Dedifferentiated amniotic fluid mesenchymal stem cell (primary cell): ENCODE measurements at regions not wholly inside any gene's neighbourhood (a gene's known extent, or its start where the extent isn't known, plus 50 kb on each side); places are given as distances from the start of the nearest gene placed in this dataset.

Source experiments
- DNase-seq: peaks from one replicate; pipeline ENCODE4 v3.0.0-alpha.2; 2016; ENCODE audit errors: extremely low spot score

DNA sequence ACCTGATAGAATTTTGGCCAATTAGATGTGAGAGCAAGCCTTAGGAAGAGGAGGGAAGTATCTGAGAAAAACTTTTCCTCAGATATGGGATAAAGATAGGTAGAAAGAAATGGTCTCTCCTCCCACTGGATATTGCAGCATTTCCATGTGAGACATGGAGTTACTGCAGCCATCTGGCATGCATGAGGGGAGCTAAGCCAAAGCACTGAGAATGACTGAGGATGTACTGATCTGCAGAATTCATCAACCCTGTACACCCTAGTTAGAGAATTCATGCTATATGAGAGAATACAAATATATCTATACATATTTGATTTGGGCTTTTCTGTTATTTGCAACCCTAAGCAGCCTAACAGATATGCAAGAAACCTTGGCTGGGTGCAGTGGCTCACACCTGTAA, 52.5 kb upstream of the RPL34 start:
- DNase-seq, result no peak

DNA sequence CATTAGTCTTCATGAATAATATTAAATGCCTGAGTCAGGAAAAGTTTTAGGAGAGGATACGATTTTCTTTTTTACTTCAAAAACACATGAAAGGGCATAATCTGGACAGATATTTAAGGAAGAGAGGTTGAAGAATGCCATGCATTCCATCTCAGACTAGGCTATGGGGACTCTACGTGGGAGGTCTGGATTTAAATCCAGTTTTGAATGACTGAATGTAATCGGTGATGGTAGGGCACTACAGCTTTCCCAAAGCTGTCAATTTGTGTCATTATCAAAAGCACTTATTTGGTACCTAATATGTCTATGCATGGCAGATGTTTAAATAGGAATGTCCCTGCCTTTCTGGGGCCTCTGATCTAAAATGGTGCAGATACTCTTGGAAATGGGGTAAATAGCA, 59.3 kb upstream of the RPL34 start:
- DNase-seq, result no peak

DNA sequence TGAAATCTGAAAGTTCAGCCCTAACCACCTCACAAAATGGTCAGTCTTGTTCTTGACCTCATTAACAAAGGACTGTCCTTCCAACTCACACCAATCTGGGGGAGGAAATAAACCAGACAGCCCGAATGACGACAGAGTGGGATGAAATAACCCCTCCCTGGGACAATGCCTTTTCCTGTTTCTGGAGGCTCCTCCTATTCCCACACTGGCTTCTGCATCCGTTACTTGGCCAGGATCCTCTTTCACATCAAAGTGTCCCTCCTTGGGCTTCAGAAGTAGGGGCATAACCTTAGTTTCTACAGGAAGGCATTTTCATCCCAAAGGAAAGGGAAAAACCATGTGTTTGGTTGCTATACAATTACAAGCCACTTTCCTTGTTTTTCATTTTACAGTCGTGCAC, 59.8 kb upstream of the RPL34 start:
- no peak for DNase-seq

DNA sequence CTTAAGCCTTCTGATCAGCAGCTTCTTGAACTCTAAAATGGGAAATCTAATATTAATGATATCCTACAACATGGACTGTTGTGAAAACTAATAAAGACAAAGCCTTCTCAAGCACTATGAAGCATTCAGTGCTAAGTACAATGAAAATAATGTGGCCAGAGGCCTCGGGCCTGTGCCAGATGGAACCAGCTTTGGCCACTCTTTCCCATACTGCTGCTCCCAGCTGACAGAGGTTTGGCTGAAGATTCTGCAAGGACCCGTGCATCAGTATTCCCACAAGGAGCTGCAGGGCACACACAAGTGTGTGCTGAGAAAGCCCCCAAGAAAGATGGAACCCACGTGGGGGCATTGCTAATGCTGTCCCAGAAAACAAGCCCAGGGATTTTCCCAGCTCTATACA, 60.5 kb upstream of the RPL34 start:
- DNase-seq, result no peak

DNA sequence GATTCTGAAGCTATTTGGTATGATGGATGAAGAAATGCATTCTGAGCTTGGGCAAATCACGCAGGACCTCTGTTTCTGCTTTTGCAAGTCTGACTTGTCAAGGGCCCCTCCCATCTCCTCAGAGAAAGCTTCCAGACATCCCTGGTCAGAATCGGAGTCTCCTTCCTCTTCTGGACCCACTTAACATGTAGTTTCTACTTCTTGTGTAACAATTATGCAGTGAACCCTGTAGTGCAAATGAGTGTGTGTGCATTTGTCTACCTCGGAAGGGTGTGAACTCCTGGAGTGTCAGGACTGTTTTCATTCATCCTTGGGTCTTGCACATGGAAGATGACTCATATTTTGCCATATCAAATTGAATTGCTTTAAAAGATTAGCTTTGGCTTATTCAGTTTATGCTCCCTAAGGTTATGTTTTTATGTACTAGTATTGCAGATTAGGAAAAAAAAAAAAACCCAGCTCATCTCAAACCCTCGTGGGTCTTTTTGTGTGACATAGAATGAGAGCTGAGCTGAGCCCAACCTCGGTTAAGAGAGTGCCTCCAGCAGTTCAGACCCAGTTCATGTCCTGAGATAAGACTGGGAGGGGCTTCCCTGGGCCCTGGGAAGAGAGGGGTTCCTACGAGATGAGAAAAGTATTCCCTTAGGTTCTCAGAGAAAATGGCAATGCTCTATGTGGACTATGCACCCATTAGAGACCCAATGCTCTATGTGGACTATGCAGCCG, 61.1 kb upstream of the RPL34 start:
- no peak for DNase-seq

DNA sequence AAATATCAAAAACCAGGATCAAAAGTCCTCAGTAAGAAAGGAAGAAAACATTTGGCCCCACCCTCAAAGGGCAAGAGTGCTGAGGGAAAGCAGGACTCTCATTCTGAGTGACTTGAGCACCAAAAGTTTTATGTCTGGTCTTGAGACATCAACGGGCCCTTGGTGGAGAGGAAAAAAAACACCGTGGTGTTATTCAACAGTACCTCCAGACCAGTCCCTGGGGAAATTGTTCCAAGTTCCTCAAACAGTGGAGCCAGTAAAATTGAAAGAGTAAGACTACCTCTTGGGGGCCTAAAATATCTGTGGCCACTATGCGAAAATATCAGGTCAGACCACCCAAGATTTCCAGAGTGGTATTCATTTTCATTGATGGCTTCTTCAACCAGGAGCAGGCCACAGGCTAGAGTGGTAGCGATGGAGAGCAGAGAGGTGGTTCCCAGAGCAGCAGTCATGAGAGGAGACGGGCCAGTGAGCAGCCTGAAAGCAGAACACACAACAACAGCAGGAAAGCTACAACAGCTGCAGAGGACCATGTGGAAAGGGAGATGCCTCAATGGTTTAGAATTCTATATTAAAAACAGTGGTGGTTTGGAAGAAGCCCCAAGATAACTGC, 63.7 kb upstream of the RPL34 start:
- DNase-seq, result no peak

DNA sequence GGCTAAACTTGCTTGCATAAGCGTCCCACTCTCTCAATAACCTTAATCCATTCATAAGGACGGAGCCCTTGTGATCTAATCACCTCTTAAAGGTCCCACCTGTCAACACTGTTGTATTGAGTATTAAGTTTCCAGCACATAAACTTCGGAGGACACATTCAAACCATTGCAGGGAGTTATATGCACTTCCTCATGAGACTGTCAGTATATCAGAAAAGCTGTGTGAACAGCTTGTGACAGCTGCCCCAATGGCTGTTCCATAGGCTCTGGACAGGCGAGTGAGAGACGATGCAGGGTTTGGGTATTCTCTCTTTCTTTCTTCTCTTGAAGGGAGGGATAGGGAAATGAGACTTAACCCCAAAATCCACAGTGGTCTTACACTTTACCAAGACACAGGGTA, 64.2 kb upstream of the RPL34 start:
- no peak for DNase-seq

DNA sequence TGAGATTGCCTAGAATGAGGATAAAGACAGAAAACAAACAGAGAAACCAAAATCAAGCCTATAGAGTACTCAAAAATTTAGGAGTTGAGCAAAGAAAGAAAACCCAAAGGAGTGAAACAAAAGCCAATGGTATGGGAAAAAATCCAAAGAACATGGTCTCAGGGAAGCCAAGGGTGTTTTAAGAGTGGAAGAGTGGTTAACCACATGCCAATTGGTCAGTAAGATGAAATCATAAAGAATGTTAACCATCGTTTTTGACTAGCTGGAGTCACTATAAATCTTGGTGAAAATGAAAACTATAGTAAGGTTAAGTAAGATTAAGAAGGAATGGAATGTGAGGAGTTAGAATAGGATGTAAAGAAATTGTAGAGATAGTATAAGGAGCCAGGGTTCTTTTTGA, 64.7 kb upstream of the RPL34 start:
- no peak for DNase-seq

DNA sequence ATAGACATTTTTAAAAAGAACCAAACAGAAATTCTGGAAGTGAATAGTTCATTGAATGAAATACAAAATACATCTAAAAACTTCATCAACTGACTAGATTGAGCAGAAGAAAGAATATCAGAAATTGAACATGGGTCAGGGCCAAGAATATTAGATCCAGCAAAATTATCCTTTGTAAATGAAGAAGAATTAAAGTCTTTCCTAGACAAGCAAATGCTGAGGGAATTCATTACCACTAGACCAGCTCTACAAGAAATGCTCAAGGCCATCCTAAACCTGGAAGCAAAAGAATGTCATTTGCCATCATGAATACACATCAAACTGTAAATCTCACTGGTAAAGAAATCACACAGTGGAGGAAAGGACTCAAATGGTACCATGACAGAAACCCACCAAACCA, 72.7 kb upstream of the RPL34 start:
- no peak for DNase-seq

DNA sequence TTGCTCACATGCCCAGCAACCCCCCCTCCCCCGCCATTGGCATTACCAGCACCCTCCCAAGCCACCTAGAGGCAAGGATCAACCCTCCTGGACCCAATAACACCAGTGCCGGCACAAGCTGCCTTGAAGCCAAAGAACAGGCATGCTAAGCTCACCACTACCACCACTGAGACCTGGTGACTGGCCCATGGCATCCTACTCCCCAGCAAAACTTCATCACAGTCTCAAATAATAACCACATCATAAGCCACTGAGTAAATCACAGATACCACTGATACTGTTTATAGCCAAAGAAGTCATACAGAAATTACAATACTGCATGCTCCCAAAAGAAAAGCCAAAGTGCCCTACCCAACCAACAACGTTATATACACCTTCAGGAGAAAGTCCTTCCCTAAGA, 73.6 kb upstream of the RPL34 start:
- DNase-seq, result no peak

DNA sequence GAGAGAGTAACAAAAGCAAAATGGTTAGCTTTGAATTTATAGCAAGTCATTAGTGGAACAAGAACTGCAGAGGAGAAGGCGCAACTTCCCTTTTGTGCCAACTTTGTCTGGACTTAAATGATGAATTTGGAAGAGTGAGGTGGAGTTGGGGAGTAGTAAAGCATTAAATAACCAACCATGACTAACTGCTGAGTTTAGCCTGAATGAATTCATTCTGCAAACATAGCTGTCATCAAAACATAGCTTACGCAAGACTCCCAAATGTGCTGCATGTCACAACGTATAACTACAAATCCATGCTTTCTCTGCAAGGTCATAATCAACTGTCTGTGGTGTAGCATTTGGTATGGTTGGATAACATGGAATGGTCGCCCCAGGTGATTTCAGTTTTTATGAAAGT, 75.9 kb upstream of the RPL34 start:
- DNase-seq, result no peak

DNA sequence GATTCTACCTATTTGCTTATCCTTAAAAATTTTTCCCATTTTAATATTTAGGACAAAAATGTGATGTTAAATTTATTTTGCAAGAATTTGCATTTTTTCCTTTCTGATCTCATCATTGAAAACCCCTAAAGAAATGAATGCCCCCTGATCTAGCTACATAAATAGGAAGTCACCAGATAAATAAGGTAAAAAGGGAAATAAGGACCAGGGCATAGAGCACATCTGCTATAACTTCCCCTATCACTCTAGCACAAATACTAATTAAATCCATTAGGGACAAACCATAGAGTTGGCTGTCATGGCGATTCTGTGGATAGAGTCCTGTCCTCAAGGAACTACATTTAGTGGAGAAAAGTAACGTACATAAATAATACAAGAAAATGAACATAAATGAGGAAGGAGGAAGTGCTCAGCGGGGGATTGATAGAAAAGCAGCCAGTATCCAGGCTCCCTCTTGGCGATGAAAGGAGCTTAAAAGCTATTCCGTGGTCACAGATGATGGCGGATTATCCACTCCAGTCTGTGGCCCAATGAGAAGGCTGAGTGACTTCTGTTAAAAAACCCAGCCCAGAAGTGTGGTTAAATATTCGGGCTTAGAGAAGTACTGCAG, 76.9 kb upstream of the RPL34 start:
- DNase-seq, result no peak

DNA sequence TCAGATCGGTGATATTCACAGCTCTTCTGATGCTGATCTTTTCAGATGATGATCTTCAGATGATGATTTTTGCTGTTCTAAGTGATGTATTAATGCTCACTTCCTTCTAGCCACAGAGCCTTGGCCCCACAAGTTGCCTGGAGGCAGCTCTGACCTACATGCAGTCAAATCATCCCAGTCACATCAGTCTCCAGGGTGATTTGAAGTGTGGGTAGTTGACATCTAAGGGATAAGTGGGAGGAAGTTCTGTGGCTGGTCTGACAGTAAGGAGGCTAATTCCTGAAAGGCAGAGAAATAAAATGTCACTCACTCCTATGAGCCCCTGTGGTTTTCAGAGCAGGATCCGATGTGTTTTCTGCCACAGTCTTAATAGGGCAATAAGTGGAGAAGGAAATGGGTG, 79.8 kb upstream of the RPL34 start:
- no peak for DNase-seq

DNA sequence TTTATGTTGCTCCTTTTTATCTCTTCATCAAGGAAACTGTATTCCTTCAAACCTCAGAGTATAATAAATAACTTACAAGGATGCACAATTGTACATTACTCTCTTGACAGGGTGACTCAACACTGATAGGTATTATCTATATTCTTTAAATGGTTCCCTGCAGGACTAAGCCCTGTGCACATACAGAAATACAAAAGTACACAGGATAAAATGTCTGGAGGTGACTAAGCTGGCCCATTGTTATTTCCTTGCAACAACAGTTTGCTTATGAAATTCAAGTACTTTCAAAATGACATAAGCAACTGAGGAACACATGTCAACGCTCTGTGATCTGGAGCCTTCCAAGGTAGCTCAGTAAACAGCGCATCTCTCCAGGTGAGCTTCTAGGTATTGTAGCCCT, 83.8 kb upstream of the RPL34 start:
- DNase-seq, result no peak

DNA sequence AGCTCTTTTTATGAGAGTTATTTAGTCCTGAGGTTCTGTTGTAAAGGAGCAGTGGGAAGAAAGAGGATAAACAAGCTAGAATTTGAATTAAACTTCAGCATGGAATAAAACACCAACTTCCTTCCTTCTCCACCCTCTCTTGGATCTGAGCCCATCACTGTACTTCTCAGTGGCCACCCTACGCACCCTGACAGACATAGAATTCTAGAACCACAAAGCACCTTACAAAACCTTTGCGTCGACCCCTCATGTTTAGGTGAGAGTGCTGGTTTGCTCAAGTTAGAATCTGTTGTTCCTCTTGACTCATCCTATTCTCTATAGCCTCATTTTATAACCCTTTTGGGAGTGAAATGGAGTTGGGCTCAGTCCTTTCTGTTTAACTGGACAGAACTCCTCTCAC, 84.6 kb upstream of the RPL34 start:
- DNase-seq, result no peak

DNA sequence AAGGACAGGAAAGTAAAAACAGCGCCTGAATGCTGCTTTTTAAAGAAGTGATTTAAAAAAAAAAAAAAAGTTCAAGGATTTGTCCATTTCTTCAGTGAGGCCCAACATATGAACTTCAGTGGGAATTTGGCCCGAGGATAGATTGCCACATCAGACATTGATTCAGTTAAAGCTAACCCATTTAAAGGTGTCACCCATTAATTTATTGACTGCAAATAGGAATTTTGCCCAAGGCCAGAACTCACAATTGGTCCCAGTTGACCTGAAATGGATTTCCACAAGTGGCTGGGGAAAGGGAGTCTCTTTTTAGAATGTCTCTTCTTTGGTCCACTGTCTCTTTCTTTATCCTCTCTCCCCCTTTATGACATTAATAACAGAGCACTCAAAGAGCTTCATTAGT, 86.5 kb upstream of the RPL34 start:
- no peak for DNase-seq

DNA sequence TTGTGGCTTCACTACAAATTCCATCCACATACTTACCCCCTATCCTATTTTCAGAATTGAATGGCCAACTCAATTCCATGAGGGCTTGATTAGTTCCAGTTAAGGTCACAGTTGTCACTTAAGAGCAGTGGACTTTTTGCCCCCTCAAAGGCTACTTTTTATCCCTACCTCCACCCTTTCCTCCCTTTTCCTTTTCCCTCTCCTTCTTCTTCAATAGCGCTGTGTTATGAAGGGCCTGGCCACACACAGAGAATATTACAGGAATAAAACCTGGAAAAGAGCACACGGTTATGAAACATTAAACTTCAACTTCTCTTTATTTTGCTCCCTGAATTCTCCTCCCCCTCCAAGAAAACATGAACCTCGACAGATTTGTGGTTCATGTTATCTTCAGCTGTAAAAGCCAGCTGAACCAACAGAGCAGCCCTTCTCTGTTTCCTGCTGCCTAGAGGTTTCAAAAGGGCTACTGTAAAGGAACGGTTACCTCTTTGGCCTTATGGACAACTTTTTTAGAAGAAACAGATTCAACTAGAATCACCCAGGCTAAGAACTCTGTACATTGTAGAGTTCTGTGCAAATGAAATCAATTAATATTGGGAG, 87.0 kb upstream of the RPL34 start:
- DNase-seq, result no peak

DNA sequence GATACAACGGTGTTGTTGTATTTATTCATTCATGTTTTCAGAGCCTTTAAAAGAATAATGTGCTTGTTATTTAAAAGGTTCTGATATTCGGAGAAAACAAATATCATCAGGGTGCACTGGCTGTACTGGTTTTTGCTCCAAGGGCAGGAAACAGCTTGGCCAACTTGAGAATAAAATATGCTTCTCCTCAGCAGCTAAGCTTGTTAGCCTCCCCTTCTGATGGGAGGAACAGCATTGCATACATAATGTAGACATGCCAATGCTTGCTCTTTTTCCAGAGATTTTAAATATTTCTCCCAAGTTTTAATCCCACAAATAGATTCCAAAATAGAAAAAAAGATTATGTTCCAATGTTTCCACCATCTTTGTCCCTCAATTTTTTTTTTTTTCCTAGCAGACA, 87.6 kb upstream of the RPL34 start:
- DNase-seq, result no peak

DNA sequence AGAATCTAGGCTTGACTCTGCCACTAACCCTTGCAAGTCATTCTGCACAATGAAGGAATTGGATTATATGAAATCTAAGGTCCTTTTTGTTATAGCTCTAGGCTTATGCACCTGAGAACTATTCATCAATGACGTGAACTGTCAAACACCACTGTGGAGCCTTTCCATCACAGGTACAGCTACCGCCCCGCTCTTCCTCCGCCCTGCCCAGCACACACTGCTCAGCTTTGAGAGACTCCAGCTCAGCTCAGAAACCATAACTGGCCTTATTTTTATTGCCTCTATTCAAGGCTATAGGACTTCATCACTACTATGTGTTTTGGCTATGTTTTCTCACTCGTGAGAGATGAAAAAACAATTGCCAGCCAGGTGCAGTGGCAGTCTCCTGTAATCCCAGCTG, 88.2 kb upstream of the RPL34 start:
- no peak for DNase-seq

DNA sequence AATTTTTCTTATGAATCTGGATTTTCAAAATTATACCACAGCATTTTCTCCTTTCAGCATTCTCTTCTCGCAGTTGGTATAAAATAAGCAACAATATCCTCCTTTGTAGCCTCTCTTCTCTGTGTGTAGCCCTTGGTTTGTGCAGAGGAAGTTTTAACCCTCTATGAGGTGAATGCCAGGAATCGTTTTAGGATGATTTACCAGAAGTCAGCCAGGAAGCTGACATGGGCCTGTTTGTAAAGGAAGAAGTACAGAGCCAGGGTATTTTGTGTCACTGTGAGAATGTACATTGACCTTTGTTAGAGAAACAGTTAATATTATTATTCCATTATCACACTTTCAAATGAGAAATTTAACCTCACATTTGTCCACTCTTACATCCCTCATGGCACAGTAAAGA, 88.9 kb upstream of the RPL34 start:
- DNase-seq, result no peak

DNA sequence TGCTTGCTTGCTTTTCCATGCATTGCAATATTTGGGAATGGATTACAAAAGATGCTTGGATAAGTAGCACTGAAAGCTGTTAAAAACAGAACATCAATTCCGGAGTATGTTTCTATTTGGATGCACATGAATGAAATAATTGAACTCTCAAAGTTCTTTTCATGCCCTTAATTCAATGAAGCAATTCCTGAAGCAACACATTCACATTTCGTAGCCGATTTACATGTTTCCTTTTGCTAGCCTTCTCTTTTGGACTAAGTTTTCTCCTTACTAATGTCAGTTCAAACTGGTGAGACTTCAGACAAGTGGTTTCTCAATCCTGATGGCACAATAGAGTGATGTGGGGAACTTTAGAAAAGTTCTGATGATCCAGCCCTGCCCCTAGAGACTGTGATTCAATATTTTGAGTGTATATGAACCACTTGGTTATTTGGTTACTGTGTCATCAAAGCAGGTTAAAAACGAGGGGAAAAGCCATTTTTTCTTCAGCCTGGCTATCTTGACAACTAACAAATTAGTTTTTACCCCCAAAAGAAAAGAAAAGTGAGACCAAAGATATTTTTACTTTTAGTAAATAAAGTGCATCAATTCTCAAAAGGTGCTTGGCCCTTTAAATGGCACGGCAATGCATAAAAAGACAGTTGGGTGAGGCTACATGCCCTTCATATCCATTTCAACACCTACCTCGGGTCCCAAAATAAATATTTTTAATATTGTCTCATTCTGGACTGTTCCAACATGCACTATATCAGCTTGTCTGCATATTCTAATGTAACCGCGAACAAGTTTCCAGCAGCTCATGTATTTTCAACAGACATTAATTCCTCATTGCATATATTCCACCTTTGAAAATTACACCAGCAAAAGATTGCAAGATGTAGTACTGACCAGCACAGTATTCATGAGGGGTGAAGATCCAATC, 90.1 kb upstream of the RPL34 start:
- DNase-seq, result no peak

DNA sequence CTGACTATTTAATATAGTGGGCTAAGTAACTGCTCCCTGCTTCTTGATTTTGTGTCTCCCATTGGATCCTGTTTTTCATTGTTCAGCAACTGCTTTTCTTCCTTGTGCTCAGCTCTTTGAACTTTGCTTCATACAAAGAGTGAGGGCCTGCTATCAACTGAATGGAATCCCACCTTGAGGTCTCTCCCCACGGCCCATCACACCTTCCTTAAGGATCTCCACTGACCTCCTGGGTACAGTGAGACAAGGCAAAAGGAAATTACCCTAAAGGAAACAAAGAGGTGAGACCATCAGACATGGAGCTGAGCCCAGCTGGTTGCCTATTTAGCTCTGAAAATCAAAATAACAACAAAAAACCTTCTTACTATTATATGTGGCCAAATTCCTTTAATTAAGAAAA, 91.3 kb upstream of the RPL34 start:
- DNase-seq, result no peak
